Peyer's patch (tissue), 4 donors: ENCODE measurements at regions not wholly inside any gene's neighbourhood (a gene's known extent, or its start where the extent isn't known, plus 50 kb on each side); places are given as distances from the start of the nearest gene placed in this dataset.

Experiments used
- DNase-seq, 3 donors: peaks; one replicate each; pipeline ENCODE4 v3.0.0-alpha.2; 2017 to 2019
- H3K27ac ChIP-seq, 4 donors: fragments of 200-600 bp; sonication (generic); one replicate each; pipeline ENCODE4 v1.5.1; 2016 to 2019
- H3K27me3 ChIP-seq, 2 donors: fragments of 200-600 bp; sonication (generic); one replicate each; pipeline ENCODE4 v1.5.1; 2019
- H3K36me3 ChIP-seq, 3 donors: fragments of 200-600 bp; sonication (generic); one replicate each; pipeline ENCODE4 v1.5.1; 2016 to 2019
- H3K4me1 ChIP-seq, 4 donors: fragments of 200-600 bp; sonication (generic); one replicate each; pipeline ENCODE4 v1.5.1; 2016 to 2019
- H3K4me3 ChIP-seq, 4 donors: fragments of 200-600 bp; sonication (generic); 1 replicate in 3 of 4; 2 replicates in 1 of 4; pipeline ENCODE4 v1.5.1; 2016 to 2019; ENCODE audit warnings: mild to moderate bottlenecking in 1 of 4
- H3K9me3 ChIP-seq, 4 donors: fragments of 200-600 bp; sonication (generic); one replicate each; pipeline ENCODE4 v1.5.1; 2016 to 2019; ENCODE audit warnings: mild to moderate bottlenecking in 1 of 4
- POLR2A ChIP-seq, 2 donors: fragments of 450-650 bp; IDR thresholded peaks; one replicate each; pipeline ENCODE4 v1.5.1; 2017; ENCODE audit warnings: antibody characterized with exemption in 2 of 2, mild to moderate bottlenecking in 2 of 2, moderate library complexity in 2 of 2
- TF ChIP-seq, protein P1 (sequence below), 6 experiments: fragments of 450-650 bp in 4 of 6; fragments of 200-600 bp in 2 of 6; sonication (generic) in 1 of 6; IDR thresholded peaks; one replicate each; pipeline ENCODE4 v1.5.1; 2017 to 2019; ENCODE audit warnings: antibody characterized with exemption in 6 of 6, mild to moderate bottlenecking in 3 of 6, moderate library complexity in 1 of 6

DNA sequence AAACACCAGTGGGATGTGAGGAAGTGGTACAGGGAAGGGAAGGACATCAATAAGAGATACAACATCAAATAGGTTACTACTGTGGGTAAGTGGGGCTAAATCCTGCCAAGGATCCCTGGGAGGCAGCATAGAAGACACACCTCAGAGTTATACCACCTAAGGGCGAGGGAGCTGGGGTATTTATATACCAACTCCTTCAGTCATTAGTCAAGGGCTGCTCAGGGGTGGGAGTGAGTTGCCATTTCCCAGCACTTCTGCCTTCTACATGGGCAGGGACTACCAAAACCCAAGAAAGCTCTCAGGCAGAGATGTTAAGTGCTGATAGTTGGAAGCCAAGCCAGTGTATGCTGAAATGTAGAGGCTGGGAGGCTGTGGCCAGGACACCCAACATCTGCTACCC, 57.5 kb upstream of the MARCHF10 start:
- Histone ChIP-seq H3K4me3 (no peak overlapping the region), H3K36me3 (no peaks in the 10 kb centered on the region), H3K4me1 (no peaks in the 10 kb centered on the region), H3K9me3 (no peaks in the 10 kb centered on the region), H3K27me3 (no peaks in the 10 kb centered on the region), H3K27ac (no peak overlapping the region)
- TF ChIP-seq, protein P1, sequence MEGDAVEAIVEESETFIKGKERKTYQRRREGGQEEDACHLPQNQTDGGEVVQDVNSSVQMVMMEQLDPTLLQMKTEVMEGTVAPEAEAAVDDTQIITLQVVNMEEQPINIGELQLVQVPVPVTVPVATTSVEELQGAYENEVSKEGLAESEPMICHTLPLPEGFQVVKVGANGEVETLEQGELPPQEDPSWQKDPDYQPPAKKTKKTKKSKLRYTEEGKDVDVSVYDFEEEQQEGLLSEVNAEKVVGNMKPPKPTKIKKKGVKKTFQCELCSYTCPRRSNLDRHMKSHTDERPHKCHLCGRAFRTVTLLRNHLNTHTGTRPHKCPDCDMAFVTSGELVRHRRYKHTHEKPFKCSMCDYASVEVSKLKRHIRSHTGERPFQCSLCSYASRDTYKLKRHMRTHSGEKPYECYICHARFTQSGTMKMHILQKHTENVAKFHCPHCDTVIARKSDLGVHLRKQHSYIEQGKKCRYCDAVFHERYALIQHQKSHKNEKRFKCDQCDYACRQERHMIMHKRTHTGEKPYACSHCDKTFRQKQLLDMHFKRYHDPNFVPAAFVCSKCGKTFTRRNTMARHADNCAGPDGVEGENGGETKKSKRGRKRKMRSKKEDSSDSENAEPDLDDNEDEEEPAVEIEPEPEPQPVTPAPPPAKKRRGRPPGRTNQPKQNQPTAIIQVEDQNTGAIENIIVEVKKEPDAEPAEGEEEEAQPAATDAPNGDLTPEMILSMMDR (IDR thresholded peaks at IDR 0.05): no peak
- no peak for TF ChIP-seq POLR2A (IDR thresholded peaks at IDR 0.05)
- DNase-seq: no peak

DNA sequence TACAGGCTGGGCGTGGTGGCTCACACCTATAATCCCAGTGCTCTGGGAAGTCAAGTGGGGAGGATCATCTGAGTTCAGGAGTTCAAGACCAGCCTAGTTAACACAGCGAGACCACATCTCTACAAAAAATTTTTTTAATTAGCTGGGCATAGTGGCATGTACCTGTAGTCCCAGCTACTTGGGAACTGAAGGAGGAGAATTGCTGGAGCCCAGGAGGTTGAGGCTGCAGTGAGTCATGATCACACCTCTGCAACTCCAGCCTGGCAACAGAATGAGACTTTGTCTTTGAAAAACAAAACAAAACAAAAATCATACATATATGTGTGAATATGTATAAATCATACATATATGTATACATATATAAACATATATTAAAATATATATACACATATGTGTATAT, 54.1 kb upstream of the MARCHF10 start:
- Histone ChIP-seq H3K4me3 (no peak overlapping the region), H3K27me3 (no peaks in the 10 kb centered on the region), H3K36me3 (no peaks in the 10 kb centered on the region), H3K27ac (no peak overlapping the region), H3K9me3 (no peaks in the 10 kb centered on the region), H3K4me1 (no peaks in the 10 kb centered on the region)
- DNase-seq: no peak
- no peak for TF ChIP-seq POLR2A (IDR thresholded peaks at IDR 0.05)
- TF ChIP-seq, protein P1 (IDR thresholded peaks at IDR 0.05): no peak

DNA sequence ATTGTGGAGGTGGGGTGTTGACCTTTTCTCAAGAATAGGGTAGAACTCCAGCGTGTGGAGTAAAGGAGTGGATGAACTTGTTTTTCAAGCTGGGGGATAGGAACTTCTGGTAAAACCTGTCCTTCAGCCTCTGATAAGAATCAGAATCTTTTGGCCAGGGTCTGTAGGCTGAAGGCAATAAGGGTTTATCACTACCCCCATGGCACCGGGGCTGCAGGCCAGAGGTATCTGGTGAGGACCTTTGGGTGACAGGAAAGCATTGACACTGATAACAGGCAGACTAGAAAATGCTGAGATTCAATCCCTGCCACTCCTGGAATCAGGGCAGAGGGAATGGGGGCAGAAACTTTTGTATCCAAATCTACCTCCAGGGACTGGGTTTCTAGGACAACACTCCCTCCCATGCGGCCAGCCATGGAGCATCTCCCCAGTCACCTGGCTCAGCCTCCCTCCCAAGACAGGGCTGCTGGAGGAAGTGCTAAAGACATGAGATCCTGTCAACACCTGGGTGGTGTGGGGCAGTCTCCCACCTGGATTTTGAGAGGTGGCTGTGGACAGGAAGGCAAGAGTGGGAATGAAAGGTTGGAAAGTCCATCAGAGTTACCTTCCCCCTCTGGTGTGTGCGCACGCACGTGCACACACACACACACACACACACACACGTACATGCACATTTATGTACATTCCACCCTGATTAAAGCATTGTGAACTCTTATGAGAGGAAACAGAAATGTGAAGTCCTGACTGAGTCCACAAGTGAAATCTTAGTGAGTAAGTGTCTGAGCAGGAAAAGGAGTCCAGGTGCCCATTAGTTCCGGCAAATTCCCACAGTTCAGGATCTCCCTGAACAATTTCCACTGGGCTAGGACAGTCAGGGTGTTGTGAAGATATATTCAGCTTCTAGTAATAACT, 53.1 kb upstream of the MARCHF10 start:
- Histone ChIP-seq H3K27ac (no peak overlapping the region), H3K36me3 (no peaks in the 10 kb centered on the region), H3K27me3 (no peaks in the 10 kb centered on the region), H3K4me3 (no peak overlapping the region), H3K4me1 (no peaks in the 10 kb centered on the region), H3K9me3 (no peaks in the 10 kb centered on the region)
- TF ChIP-seq, protein P1 (IDR thresholded peaks at IDR 0.05): no peak
- no peak for TF ChIP-seq POLR2A (IDR thresholded peaks at IDR 0.05)
- DNase-seq: no peak

DNA sequence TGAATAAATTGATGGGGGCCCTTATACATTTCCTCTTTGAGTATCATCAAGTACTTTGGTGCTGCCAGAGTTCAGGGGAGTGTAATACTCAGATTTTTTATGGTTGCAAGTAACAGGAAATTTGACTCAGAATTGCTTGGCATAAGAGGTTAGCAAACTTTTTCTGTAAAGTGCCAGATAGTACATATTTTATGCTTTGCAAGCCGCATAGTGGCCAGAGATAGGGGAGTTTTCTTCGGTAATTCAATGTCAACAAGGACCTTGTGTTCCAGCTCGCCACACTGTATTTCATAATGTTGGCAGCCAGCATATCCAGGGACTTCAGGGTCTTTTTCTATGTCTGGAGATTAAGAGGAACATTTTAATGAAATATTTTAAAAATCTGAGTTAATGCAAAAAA, 51.0 kb upstream of the MARCHF10 start:
- Histone ChIP-seq H3K27me3 (no peaks in the 10 kb centered on the region), H3K36me3 (no peaks in the 10 kb centered on the region), H3K9me3 (no peaks in the 10 kb centered on the region), H3K4me1 (no peaks in the 10 kb centered on the region), H3K4me3 (no peak overlapping the region), H3K27ac (no peak overlapping the region)
- no peak for TF ChIP-seq POLR2A (IDR thresholded peaks at IDR 0.05)
- TF ChIP-seq, protein P1 (IDR thresholded peaks at IDR 0.05): no peak
- DNase-seq: no peak
